ENCODE measurements at regions not wholly inside any gene's neighbourhood (a gene's known extent, or its start where the extent isn't known, plus 50 kb on each side); places are given as distances from the start of the nearest gene placed in this dataset.

GRCh38 chr2:21644266-21644665, 520.5 kb downstream of the TDRD15 start:
- TF ChIP-seq CTCF (IDR thresholded peaks at IDR 0.05) (no peak), POLR2AphosphoS5 (IDR thresholded peaks at IDR 0.05; ENCODE audit: low read depth, low read length) (no peak), TCF7L2 (IDR thresholded peaks at IDR 0.05; ENCODE audit: low read depth, low read length) (no peak)

Data from Panc1 (cell line).